GM10266 (cell line): ENCODE measurements at regions not wholly inside any gene's neighbourhood (a gene's known extent, or its start where the extent isn't known, plus 50 kb on each side); places are given as distances from the start of the nearest gene placed in this dataset.

Experiments used
- DNase-seq: peaks from one replicate; pipeline ENCODE4 v3.0.0; 2012; ENCODE audit errors: extremely low spot score
- CTCF ChIP-seq: IDR thresholded peaks from 2 replicates; pipeline ENCODE4 v1.5.1; 2012; ENCODE audit warnings: mild to moderate bottlenecking, low read depth; ENCODE audit not compliant: control insufficient read depth, insufficient read depth; ENCODE audit errors: missing control alignments

DNA sequence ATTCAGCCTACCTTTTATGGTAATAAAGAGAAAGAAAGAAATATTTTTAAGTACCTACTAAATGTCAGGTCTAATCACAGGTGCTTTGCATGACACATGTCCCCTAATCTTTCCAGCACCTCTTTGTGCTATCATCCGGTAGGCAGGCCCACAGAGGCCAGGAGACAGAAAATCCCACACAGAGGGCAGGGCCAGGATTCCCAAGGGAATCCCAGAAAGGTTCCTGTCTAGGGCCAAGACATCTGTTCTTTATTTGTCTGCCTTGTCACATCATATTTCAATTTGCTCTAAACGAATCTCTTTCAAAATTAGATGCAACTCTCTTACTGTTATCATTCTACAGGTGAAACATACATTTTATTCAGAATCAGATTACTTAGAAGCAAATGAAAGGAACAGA lies 676.1 kb upstream of the GYPC start:
- no peak for TF ChIP-seq CTCF
- no peak for DNase-seq

DNA sequence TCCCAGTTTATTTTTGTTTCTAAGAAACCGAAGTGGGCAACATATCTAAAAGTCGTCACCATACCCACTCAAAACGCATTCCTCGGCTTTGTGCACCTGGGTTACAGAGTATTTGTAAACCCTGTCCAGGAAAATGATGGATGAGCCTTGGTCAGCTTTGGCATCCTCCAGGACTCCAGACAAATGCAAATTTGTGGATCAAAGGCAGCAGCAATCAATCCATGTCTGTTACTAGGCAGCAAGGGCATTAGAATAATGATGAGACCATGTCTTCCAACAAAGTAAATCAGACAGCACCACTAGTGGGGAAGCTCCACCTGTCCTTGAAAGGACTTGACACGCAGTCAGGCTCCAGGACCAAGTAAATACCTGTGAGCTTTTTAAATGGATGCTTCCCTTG lies 672.6 kb upstream of the GYPC start:
- no peak for TF ChIP-seq CTCF
- DNase-seq: no peak

DNA sequence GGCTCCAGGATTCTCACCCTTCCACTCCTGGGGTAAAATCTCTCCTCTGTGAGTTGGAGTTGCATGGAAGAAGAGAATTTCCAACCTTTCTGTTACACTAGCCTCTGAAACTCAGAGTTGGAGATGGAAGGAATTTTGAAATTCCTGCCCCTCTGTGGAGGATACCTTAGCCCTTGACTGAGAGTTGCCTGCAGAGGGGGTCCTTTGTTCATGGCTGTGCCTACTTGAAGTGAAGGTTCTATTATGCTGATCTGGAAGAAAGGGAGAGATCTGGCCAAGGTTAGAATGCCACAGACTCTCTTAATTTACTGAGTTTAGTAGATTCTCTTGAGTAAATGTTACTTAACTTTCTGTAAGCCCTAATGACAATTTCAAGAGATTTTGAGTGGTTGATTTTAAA lies 626.6 kb upstream of the GYPC start:
- TF ChIP-seq CTCF: no peak
- no peak for DNase-seq

GRCh38 chr2:126038861-126039260 lies 617.1 kb upstream of the GYPC start:
- DNase-seq: no peak
- no peak for TF ChIP-seq CTCF

DNA sequence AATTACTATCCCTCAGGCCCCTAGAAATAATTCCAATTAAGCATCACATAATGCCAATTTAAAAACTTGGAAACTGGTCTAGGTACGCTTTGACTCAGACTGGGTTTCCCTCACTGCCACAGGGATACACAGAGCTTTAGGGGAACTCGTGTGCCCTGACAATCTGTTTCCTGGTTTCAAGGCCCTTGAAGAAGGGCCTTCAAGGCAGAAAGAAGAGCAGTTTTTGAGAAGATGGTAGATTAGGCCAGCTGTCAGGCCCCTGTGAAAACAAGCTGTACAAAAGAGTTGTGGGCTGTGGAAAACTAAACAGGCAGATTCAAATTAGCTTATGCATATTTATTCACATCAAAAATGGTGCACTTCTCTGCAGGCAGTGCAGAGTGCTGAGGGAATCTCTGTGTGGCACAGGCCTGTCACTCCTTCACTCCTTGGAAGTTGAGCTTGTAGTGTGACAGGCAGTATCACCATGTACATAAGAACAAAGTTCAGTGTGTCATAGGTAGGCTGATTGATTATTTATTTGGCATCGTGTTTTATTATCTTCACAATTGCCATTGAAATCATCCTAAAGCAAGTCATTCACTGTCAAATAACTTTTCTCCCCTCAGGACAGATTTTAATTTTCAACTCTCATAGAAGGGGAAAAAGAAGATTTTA lies 614.4 kb upstream of the GYPC start:
- no peak for DNase-seq

GRCh38 chr2:126042089-126042488 lies 613.9 kb upstream of the GYPC start:
- no peak for TF ChIP-seq CTCF
- DNase-seq: no peak

More for the DNA sequence above, 614.4 kb upstream of the GYPC start:
- no peak for TF ChIP-seq CTCF

- DNase-seq: no peak
- no peak for TF ChIP-seq CTCF
Observed at GRCh38 chr2:126048719-126049118, 607.2 kb upstream of the GYPC start.
